ENCODE measurements at regions not wholly inside any gene's neighbourhood (a gene's known extent, or its start where the extent isn't known, plus 50 kb on each side); places are given as distances from the start of the nearest gene placed in this dataset.
A peak's percentile ranks its signal among the peaks of the same experiment; 100 is the strongest.

DNA sequence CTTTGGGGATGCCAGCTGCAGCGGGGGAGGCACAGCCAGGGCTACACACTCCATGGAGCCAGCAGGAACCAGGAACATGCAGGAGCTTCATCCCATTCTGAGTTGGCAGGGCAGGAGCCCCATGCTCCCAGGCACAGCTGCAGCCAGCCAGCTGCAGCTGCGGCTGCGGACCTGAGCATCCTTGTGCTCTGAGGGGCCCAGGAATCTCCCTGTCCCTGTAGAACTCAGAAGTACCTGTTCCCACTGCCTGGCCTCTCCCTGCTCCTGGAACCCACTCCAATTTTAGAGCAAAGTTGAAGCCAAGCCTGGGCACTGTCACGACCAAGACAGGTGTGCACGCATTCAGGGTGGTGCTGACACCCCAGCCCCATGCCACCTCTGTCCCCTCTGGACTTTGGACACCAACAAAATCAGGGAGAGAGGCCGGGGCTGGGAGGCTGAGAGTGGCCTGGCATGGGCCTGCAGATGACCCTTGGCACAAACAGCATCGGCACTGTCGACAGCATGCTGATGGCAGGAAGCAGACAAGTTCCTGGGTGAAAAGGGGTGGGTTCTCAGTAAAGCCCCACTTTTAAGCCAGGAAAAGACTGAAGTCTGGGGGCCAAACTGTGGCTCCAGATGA, 257.3 kb upstream of the LRFN5 start:
- H3K4me3 Mint-ChIP-seq, result no peak overlapping the region
- Histone ChIP-seq H3K14ac (ENCODE audit: insufficient read depth, low read length) (no peak overlapping the region), H3T11ph (ENCODE audit: low read length) (no peak overlapping the region), H2BK20ac (ENCODE audit: low read depth, low read length, poor library complexity, severe bottlenecking) (no peak overlapping the region), H3K9me3 (ENCODE audit: control insufficient read depth, low read depth, low read length) (no peaks in the 10 kb centered on the region), H3K4ac (ENCODE audit: low read depth, low read length) (no peak overlapping the region), H4K5ac (ENCODE audit: insufficient read length, low read depth, low read length) (no peak overlapping the region), H3K23me2 (ENCODE audit: insufficient read length, low read depth, low read length, poor library complexity, severe bottlenecking) (no peaks in the 10 kb centered on the region), H3K79me2 (ENCODE audit: insufficient read depth, low read length) (no peaks in the 10 kb centered on the region), H2BK12ac (ENCODE audit: insufficient read length, low read depth, low read length) (no peak overlapping the region), H2AFZ (ENCODE audit: low read length) (no peak overlapping the region), H2BK120ac (ENCODE audit: low read depth, low read length, poor library complexity, severe bottlenecking) (no peak overlapping the region), H4K20me1 (ENCODE audit: control insufficient read depth, insufficient read depth, insufficient read length) (no peaks in the 10 kb centered on the region), H3K23ac (ENCODE audit: insufficient read length, low read depth, low read length) (no peak overlapping the region), H2BK5ac (ENCODE audit: insufficient read length, low read length) (no peak overlapping the region), H3K4me1 (ENCODE audit: insufficient read depth, low read length) (no peaks in the 10 kb centered on the region), H3K4me2 (ENCODE audit: insufficient read depth, insufficient read length, low read length) (no peak overlapping the region), H4K8ac (replicated peaks; ENCODE audit: insufficient read length, low read depth, low read length) (no peak overlapping the region), H3K79me1 (ENCODE audit: insufficient read depth, low read depth, low read length, poor library complexity, severe bottlenecking) (no peaks in the 10 kb centered on the region), H3K9ac (ENCODE audit: extremely low read depth, insufficient read length, low read length) (no peak overlapping the region), H2BK15ac (ENCODE audit: low read depth, low read length) (no peak overlapping the region), H4K91ac (ENCODE audit: insufficient read length, low read depth, low read length) (no peak overlapping the region), H3K18ac (ENCODE audit: insufficient read length, low read depth, low read length) (no peak overlapping the region), H2AK5ac (ENCODE audit: insufficient read length, low read length) (no peak overlapping the region), H3K27me3 (ENCODE audit: insufficient read depth, low read length) (no peaks in the 10 kb centered on the region), H3K56ac (ENCODE audit: insufficient read length, low read depth, low read length) (no peak overlapping the region), H3K27ac (ENCODE audit: insufficient read length, low read depth, low read length) (no peak overlapping the region)
- H3K27me3 Mint-ChIP-seq (ENCODE audit: low read depth), result no peaks in the 10 kb centered on the region
- no peaks in the 10 kb centered on the region for H3K4me1 Mint-ChIP-seq
- no CpG with 5 or more reads among the region's 8 CpGs for WGBS (ENCODE audit: extremely low coverage, insufficient read length, low lambda C conversion rate)
- H3K27ac Mint-ChIP-seq, result no peak overlapping the region; a peak in 1 of 7 replicates
- DNase-seq, result peak; percentile 26
- no peaks in the 10 kb centered on the region; a peak in 1 of 5 replicates for H3K9me3 Mint-ChIP-seq
- TF ChIP-seq, protein P1, sequence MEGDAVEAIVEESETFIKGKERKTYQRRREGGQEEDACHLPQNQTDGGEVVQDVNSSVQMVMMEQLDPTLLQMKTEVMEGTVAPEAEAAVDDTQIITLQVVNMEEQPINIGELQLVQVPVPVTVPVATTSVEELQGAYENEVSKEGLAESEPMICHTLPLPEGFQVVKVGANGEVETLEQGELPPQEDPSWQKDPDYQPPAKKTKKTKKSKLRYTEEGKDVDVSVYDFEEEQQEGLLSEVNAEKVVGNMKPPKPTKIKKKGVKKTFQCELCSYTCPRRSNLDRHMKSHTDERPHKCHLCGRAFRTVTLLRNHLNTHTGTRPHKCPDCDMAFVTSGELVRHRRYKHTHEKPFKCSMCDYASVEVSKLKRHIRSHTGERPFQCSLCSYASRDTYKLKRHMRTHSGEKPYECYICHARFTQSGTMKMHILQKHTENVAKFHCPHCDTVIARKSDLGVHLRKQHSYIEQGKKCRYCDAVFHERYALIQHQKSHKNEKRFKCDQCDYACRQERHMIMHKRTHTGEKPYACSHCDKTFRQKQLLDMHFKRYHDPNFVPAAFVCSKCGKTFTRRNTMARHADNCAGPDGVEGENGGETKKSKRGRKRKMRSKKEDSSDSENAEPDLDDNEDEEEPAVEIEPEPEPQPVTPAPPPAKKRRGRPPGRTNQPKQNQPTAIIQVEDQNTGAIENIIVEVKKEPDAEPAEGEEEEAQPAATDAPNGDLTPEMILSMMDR (conservative IDR thresholded peaks at IDR 0.05), result no peak
- H3K36me3 Mint-ChIP-seq (ENCODE audit: insufficient read depth in 1 of 3, low read depth in 3 of 3), result no peaks in the 10 kb centered on the region
